ENCODE measurements at regions not wholly inside any gene's neighbourhood (a gene's known extent, or its start where the extent isn't known, plus 50 kb on each side); places are given as distances from the start of the nearest gene placed in this dataset.
A peak's percentile ranks its signal among the peaks of the same experiment; 100 is the strongest.
"Not testable (repeated sequence)": the region's sequence is repeated elsewhere in the genome, so short reads cannot be mapped to it uniquely, and the experiment has no call there.

GRCh38 chr7:3164380-3164792 lies 120.7 kb upstream of the CARD11 start:
- peak; percentile 24 to 54 for DNase-seq

- DNase-seq: no peak
Observed at GRCh38 chr7:3165681-3166580, 122.3 kb upstream of the CARD11 start.

- no peak for DNase-seq
Observed at GRCh38 chr7:3167551-3167950, 123.9 kb upstream of the CARD11 start.

- no peak for DNase-seq
Observed at GRCh38 chr7:3168370-3168769, 124.7 kb upstream of the CARD11 start.

- DNase-seq: no peak
Observed at GRCh38 chr7:3168869-3169268, 125.2 kb upstream of the CARD11 start.

GRCh38 chr7:3172768-3173280 lies 128.2 kb upstream of the SDK1 start:
- no peak for DNase-seq

GRCh38 chr7:3174515-3175284 lies 126.4 kb upstream of the SDK1 start:
- DNase-seq: no peak

GRCh38 chr7:3175285-3175902 lies 125.7 kb upstream of the SDK1 start:
- no peak for DNase-seq

- no peak for DNase-seq
Observed at GRCh38 chr7:3176112-3177000, 124.7 kb upstream of the SDK1 start.

GRCh38 chr7:3177271-3177670 lies 123.8 kb upstream of the SDK1 start:
- no peak for DNase-seq

GRCh38 chr7:3179456-3179855 lies 121.6 kb upstream of the SDK1 start:
- DNase-seq: no peak

- no peak for DNase-seq
Observed at GRCh38 chr7:3180604-3181003, 120.4 kb upstream of the SDK1 start.

GRCh38 chr7:3182055-3182454 lies 119.0 kb upstream of the SDK1 start:
- DNase-seq: not testable (repeated sequence)

GRCh38 chr7:3187444-3188040 lies 113.5 kb upstream of the SDK1 start:
- DNase-seq: peak; percentile 63 to 69

GRCh38 chr7:3188946-3189345 lies 112.1 kb upstream of the SDK1 start:
- no peak for DNase-seq

- no peak for DNase-seq
Observed at GRCh38 chr7:3191548-3191947, 109.5 kb upstream of the SDK1 start.

GRCh38 chr7:3192669-3193068 lies 108.4 kb upstream of the SDK1 start:
- no peak for DNase-seq

GRCh38 chr7:3193379-3194120 lies 107.5 kb upstream of the SDK1 start:
- DNase-seq: no peak

GRCh38 chr7:3194501-3195141 lies 106.4 kb upstream of the SDK1 start:
- DNase-seq: no peak

GRCh38 chr7:3195160-3195559 lies 105.9 kb upstream of the SDK1 start:
- no peak for DNase-seq

All from NCI-H526 (cell line).